Activated effector memory CD4-positive, alpha-beta T cell treated with anti-CD3 and anti-CD28 coated beads, Interleukin-2, amount 50 U/mL, for 16 hours (primary cell): ENCODE measurements at regions not wholly inside any gene's neighbourhood (a gene's known extent, or its start where the extent isn't known, plus 50 kb on each side); places are given as distances from the start of the nearest gene placed in this dataset.
"Not testable (repeated sequence)": the region's sequence is repeated elsewhere in the genome, so short reads cannot be mapped to it uniquely, and the experiment has no call there.

ENCODE experiments used
- DNase-seq: peaks from one replicate; pipeline ENCODE4 v3.0.0-alpha.2; 2020

DNA sequence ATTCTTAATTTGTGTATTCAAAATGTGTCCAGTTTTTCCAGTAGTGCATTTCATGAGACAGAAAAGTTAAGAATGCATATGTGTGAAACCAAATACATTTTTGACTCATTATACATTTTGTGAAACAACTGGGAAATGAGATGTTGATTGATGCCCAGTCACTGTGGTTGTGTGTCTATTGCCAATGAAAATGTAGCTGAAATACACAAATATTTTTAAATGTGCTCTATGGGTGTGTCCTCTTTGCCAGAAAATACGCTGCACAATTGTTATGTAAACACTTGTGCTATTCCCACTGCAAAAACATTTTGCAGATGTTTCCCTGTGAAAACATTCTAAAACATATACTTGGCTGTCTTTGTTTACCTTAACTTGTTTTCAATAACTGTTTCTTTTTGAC is 395.2 kb downstream of the TFEC start:
- DNase-seq: no peak

DNA sequence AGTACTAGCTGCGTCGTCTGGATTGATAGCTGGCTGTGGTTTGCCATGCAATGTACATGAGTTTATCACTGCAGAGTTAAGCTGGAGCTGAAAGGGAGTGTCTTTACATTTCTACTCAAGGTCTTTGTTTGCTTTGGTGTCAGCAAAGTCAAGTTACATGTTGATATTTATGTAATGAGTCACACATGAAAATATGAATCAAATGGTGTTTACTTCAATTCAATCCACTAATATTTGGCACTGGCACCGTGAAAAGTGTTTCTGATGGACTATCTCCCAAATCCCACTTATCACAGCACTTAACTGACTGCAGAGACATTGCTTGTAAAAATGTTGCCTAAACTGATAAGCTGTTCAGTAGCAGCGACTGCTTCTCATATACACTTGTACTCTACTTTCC is 395.9 kb downstream of the TFEC start:
- DNase-seq: no peak

DNA sequence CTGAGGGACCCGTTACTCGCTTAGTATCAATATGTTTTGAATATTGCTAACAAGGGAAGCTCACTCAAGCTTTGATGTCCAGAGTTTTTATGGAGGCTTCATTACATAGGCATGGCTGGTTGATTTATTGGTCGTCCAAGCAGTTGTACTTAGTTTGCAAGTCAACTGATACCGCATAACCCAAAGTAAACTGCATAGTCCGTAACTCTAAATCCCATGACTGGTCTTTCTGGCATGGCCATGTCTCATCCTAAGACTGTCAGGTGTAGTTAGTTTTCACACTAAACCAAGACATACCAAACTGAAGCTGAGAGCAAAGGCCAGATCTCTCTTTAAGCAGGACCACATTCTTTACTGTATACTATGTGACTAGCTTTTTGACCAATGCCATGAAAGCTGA is 397.9 kb downstream of the TFEC start:
- no peak for DNase-seq

DNA sequence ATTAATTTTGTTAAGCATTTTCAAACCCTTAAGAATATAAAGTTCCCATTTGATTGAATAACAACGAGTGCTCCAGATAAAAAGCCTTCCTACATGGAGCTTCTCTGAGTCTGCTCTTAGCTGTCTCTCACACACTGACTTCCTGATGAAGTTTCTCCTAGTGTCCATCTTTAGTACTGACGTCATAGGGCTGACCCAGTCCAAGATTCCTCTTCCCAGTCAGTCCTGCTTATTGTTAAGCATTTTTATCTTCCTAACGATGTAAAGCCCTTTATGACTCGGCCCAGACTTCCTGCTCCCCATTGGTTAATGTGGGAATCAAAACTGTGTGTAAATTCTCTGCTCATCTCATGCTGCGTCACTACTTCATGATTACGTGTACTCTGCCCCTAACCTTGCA is 398.8 kb downstream of the TFEC start:
- DNase-seq: no peak

DNA sequence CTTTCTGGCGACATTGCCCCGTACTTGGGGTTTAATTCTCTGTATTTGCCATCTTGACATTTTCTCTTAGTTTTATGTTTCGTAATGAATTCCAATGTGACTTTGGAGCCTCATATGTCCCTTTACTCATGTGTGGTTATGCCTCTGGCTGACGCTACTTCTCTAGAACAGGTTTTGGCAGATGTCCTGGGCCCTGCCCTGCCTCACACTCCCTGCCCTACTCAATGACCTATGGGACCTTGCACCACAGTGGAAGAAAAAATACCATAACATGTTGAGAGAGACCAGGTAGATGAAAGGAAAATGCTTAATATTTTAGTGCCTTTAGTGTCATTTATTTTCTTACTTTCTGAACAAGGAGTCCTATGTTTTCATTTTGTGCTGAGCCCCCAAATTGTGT is 400.5 kb downstream of the TFEC start:
- DNase-seq: no peak

DNA sequence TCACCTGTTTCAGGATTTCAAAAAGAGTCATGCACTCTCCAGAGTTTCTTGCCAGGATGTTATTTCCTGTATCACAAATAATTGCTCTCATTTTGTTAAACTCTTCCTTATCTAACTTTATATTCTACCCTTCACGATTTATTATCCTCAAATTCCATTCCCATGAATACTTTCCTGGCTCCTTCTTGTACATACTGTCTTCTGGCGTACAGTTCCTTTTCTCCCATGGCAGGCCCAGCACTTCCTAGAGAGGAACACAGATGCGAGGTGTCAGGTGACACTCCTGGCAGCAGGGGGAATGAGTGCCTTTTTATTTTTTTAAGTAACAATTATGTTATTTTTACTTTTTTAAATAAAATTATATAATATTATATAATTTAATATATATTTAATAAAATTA is 411.9 kb downstream of the TFEC start:
- no peak for DNase-seq

DNA sequence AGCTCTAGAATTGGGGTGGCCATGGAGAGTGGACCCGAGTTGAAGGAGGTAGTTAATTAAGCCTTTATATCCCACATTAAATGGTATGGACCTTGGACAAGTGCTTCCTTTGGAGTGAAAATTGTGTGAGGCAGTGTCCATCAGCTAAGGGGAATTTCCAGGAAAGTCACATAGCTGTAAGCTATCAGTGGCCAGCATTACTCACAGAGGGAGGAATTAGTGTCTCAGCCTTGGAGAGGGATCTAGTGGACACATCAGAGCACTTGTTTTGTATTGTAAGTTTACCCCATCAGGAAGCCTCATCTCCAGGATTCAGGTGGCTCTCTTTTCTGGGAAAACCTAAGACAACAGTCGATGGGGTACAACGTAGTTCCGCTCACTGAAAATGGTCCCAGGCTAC is 416.7 kb downstream of the TFEC start:
- no peak for DNase-seq

DNA sequence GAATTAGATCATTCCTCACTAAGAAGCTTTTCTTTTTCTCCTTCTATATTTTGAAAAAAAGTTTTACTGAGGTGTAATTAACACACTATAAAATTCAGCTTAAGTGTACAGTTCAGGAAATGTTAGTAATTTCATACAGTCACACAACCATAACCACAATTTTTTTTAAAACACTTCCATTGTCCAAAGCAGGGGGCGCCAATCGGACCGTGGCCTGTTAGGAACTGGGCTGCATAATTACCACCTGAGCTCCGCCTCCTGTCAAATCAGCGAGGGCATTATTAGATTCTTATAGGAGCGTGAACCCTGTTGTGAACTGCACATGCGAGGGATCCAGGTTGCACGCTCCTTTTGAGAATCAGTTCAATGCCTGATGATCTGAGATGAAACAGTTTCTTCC is 427.1 kb downstream of the TFEC start:
- no peak for DNase-seq

DNA sequence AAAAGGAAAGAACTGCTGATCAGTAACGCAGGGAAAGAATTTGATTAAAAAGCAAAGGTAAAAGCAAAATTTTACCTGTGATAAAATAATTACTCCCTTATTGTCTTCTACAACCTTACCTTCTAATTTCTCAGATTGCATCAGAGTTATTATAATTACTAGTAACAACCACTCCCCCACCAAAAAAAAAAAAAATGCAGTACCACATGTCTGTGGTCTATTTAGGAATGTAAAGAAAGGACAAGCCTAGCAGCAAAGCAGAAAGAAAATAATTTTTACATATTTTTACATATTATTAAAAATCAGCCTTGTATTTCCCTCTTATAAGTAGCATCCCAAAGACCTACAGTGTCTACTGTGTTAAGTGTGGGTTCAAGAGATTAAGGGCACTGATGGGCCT is 430.4 kb downstream of the TFEC start:
- DNase-seq: no peak

DNA sequence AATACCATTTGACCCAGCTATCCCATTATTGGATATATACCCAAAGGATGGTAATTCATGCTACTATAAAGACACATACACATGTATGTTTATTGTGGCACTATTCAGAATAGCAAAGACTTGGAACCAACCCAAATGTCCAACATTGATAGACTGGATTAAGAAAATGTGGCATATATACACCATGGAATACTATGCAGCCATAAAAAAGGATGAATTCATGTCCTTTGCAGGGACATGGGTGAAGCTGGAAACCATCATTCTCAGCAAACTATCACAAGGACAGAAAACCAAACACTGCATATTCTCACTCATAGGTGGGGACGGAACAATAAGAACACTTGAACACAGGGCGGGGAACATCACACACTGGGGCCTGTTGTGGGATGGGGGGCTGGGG is 431.4 kb downstream of the TFEC start:
- not testable (repeated sequence) for DNase-seq

DNA sequence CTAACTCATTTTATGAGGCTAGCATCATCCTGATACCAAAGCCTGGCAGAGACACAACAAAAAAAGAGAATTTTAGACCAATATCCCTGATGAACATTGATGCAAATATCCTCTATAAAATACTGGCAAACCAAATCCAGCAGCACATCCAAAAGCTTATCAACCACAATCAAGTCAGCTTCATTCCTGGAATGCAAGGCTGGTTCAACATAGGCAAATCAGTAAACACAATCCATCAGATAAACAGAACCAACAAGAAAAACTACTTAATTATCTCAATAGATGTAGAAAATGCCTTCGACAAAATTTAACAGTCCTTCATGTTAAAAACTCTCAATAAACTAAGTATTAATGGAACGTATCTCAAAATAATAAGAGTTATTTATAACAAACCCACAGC is 433.3 kb downstream of the TFEC start:
- not testable (repeated sequence) for DNase-seq

DNA sequence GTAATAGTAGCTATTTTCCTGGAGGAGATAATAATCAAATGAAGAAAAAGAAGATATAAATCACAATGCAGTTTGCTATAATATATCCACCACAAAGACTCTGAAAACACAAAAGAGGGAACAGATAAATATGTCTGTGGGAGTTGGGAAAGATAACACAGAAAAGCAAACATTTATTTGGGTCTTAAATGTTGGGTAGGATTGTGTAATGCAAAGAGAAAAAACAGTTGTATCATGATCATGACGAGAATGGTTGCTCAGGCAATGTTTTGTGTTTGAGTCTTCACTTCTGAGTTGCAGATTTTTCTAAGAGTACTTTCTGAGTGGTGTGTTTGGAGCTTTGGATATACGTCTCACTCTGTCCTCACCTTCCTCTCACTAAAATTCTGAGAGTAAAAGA is 437.5 kb downstream of the TFEC start:
- DNase-seq: no peak

DNA sequence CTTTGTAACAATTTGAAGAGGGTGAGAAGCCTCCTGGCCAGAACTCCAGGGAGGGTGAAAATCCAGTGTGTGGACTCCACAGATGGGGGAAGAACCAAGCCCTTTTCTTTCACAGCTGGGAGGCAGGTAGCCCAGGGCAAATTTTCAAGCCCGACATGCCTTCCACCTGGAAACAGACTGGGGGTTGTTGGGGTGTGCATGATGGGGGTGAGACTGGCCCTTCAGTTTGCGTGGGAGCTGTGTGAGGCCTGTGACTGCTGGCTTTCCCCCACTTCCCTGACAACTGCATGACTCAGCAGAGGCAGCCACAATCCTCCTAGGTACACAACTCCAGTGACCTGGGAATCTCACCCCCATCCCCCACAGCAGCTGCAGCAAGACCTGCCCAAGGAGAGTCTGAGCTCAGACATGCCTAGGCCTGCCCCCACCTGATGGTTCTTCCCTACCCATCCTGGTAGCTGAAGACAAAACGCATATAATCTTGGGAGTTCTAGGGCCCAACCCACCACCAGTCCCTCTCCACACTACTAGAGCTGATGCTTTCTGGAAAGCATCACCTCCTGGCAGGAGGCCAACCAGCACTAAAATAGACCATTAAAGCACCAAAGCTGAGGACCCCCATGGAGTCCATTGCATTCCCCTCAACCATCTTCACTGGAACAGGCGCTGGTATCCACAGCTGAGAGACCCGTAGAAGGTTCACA is 445.4 kb downstream of the TFEC start:
- DNase-seq: no peak

DNA sequence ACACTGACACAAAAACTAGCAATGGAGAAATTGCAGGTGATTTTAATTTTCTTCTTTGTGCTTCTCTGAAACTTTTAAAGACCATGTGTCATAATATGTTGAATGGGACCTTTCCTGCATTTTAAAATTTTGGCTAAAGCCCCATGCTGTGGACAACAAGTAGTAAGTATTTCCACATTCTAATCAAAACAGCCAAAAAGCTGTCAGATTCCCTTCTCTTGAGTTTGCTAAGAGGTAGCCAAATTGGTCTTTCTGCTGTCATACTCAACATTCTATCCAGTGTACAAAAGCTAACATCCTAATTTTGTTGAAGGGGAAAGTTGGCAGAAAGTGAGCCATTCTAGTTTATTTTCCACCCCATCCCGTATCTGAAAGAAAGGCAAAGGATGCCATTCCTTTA is 447.6 kb downstream of the TFEC start:
- DNase-seq: no peak

DNA sequence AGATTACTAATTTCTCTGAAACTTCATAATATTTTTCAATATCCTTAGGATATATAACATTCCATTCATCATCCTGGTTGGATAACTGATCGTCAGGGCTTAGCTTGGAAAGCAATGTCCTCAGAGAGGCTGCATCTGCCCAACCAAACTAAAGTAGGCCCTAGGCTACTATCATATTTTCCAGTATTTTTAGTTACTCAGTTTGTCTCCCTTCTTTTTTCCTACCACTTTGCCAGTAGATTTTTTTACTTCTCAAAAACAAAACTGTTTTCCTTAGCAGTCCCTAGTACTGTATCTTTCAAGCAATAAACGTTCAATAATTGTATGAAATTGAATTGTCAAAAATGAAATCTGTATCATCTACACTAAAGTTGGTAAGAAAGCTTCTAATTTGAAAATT is 452.0 kb downstream of the TFEC start:
- no peak for DNase-seq

DNA sequence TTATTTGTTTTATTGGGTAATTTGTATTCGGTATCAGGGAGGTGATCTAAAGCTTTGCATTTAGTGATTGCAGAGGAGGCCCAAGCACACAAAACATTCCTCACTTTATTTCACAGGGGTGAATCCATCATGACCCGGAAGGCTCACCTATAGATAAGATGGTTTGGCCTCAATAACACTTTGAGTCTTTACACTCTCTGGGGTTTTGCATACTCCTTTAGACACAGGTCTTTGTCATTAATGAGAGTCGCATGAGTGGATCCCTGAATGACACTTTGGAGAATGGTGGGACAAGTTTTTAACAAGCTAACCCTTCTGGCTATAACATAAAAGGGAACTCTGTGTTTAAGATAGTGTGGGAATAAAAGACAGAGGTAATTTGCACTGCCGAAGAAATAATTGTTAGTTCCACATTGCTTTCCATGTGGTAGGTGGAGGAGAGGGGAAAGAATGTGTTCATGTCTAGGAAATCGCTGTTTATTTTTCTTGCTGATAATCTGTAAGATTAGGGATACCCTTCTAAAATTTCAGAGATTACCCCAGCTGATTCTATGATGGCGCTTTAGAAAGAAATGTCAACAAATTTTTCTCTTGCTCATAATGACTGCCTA is 455.8 kb downstream of the TFEC start:
- DNase-seq: no peak

DNA sequence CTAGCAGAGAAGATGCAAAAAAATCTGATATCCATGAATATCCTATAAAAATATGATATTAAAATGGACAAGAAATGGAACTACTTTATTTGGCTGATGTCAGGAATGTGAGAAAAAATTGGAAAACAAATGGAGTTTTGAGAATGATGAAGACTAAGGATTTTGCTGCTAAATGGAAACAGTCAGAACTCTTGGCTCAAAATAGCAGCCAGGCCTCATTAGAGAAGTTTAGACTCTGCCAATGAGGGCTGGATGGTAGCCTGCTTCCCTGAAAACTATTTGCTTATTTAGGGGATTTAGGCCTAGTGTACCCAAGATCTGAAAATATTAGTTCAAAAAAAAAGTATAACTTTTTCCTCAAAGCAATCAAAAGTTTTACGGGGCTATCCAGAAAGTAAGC is 458.5 kb downstream of the TFEC start:
- DNase-seq: no peak

DNA sequence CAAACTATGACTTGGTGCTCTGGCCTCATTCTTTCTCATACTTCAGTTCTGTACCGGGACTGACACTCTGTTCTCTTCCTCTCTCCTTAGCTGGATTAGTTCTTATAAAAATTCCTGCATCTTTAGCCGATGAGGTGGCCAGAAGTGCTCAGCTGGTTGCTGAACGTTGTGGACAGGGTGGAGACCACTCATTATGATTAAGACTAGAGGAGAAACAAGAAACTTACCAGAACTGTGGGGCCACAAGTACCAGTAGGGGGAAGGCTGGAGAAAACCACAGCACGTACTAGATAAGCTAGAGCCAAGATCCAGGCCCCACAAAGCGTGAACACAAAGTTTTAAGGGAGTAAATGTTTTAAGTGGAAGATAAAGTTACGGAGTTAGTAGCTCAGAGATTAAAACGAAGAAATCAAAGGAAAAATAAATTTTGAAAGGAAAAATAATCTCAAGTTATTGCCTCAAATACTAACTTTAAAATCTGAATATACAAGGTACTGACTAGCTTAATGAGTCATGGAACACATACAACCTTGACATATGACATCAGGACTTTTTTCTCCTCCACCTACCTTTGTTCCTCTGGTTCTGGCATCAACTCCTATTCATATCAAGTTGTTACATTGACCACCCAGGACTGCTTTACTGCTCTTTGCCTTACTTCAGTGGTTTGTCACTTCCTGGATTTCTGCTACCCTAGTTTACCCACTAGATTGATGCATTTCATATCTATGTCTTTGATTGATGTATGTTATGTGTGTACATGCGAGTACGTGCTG is 469.0 kb downstream of the TFEC start:
- no peak for DNase-seq

DNA sequence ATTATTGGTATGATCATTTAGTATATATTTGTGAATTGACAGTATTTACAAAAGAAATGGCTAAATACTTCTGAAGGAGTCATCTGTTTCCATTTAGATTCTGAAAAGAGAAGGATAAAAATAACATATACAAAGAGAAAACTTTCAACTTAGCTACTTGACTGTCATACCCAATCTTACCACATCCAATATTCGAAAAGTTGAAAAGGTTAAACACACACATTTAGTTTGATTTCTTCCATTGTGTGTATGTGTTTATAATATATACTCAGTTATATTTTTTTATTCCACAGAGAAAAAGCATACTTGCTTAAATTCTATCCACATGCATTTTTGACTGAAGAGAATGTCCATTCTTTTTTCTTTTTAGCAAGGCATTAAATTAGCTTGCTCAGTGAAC is 470.7 kb downstream of the TFEC start:
- no peak for DNase-seq

DNA sequence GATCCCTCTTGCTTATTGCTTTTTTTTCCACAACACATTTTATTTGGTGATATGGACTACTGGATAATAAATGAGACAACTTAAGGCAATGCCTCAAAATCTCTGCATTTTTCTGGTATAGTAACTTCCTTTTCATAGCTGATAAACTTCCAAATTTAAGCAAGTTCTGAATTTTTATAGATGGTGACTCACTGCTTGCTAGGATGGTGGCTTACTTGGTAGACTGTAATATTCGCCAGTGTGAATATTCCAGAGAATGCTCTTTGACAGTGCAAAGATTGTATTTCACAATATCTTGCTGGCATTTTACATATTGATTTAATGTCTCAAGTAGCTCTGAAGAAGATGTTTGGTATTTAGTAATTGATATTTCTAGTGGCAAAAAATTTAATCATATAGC is 472.4 kb downstream of the TFEC start:
- DNase-seq: no peak

DNA sequence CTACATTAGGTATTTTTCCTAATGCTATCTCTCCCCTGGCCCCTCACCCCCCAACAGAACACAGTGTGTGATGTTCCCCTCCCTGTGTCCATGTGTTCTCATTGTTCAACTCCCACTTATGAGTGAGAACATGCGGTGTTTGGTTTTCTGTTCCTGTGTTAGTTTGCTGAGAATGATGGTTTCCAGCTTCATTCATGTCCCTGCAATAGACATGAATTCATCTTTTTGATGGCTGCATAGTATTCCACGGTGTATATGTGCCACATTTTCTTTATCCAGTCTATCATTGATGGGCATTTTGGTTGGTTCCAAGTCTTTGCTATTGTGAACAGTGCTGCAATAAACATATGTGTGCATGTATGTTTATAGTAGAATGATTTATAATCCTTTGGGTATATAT is 473.3 kb downstream of the TFEC start:
- not testable (repeated sequence) for DNase-seq

DNA sequence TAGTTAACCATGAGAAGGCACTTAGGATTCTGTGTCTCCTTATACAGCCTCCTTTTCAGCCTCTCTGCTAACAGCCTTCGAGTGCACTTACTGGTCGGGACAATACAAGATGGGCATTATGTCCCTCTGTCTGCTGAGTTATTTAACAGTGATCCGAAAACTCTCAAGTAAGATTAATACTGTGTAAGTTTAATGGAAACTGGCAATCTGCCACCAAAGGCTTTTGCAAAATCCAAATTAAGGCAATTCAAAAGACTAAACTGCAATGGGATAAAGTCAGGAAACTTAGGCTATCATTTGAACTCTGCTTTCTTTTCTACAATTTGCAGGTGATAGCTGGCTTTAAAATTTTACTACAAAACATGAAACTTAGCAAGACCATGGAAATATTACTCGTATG is 477.8 kb downstream of the TFEC start:
- no peak for DNase-seq

DNA sequence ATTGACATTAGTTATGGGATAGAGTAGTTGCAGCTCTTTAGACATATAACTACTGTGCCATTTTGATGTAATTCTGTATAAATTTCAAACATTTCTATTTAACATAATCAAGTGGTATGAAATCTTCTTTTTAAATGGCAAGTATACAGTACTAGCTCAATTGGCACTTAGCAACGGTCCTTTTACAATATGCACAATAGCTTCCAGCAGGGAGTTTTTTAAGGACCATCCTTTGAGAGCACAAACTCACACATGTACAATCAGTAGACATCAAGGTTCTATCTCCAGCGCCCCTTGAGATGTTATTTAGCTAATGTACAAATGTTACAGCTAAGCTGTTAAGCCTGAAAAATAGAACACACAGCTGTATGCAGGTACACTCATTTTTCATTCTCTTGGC is 480.7 kb downstream of the TFEC start:
- no peak for DNase-seq

DNA sequence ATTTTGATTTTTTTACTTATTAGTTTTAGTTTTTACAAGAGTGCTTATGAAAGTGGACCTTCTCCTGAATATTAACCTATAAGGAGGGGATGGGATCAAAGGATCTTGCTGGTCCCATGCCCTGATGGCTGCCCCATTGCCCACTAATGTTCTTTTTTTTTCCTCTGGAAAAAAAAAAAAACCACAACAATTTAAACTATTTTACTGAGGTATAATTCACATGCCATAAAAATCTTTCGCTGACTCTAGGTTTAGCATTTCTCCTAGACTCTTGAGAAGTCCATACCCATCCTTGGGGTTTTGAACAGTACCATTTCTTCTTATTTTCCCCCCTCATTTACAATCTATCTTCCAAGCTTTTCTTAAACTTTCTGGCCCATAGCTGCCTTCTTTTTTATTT is 481.8 kb downstream of the TFEC start:
- no peak for DNase-seq

DNA sequence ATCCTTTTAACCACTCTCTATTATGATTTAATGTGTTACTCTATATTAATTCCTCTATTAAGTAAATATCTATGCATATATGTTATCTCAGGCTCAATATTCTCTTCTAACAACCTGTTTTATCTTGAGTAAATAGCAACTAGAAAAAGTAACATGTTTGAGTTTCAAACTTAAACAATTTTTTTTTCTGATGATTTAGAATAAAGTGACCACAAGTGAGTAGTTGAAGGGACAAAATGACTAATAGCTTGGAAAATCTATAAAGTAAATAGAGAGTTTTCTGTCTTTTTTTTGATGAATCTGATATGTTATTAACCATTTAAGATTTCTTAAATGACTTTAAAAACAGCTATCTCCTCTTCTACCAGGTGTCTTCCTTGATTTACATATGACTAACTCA is 483.8 kb downstream of the TFEC start:
- no peak for DNase-seq
